ENCODE measurements at regions not wholly inside any gene's neighbourhood (a gene's known extent, or its start where the extent isn't known, plus 50 kb on each side); places are given as distances from the start of the nearest gene placed in this dataset.

GRCh38 chr13:70357031-70357430, 248.8 kb upstream of the KLHL1 start:
- Histone ChIP-seq H3K36me3 (ENCODE audit: control insufficient read depth, insufficient read depth, low read length) (no peaks in the 10 kb centered on the region), H3K27ac (ENCODE audit: low read depth, low read length) (no peak overlapping the region), H3K27me3 (ENCODE audit: control insufficient read depth, insufficient read depth, low read length) (no peaks in the 10 kb centered on the region), H3K4me1 (ENCODE audit: control insufficient read depth, insufficient read depth, low read length) (no peaks in the 10 kb centered on the region), H3K4me3 (ENCODE audit: low read length) (no peak overlapping the region), H3K9ac (ENCODE audit: low read length) (no peak overlapping the region)

- Histone ChIP-seq H3K27ac (ENCODE audit: low read depth, low read length) (no peak overlapping the region), H3K4me1 (ENCODE audit: control insufficient read depth, insufficient read depth, low read length) (no peaks in the 10 kb centered on the region), H3K4me3 (ENCODE audit: low read length) (no peak overlapping the region), H3K36me3 (ENCODE audit: control insufficient read depth, insufficient read depth, low read length) (no peaks in the 10 kb centered on the region), H3K27me3 (ENCODE audit: control insufficient read depth, insufficient read depth, low read length) (no peaks in the 10 kb centered on the region), H3K9ac (ENCODE audit: low read length) (no peak overlapping the region)
Measured at GRCh38 chr13:70353096-70353495, 244.8 kb upstream of the KLHL1 start.

- Histone ChIP-seq H3K27ac (ENCODE audit: low read depth, low read length) (no peak overlapping the region), H3K4me3 (ENCODE audit: low read length) (no peak overlapping the region), H3K4me1 (ENCODE audit: control insufficient read depth, insufficient read depth, low read length) (no peaks in the 10 kb centered on the region), H3K27me3 (ENCODE audit: control insufficient read depth, insufficient read depth, low read length) (no peaks in the 10 kb centered on the region), H3K36me3 (ENCODE audit: control insufficient read depth, insufficient read depth, low read length) (no peaks in the 10 kb centered on the region), H3K9ac (ENCODE audit: low read length) (no peak overlapping the region)
Measured at GRCh38 chr13:70347947-70348620, 239.8 kb upstream of the KLHL1 start.

GRCh38 chr13:70339738-70340137, 231.5 kb upstream of the KLHL1 start:
- Histone ChIP-seq H3K27ac (ENCODE audit: low read depth, low read length) (no peak overlapping the region), H3K9ac (ENCODE audit: low read length) (no peak overlapping the region), H3K4me1 (ENCODE audit: control insufficient read depth, insufficient read depth, low read length) (no peaks in the 10 kb centered on the region), H3K27me3 (ENCODE audit: control insufficient read depth, insufficient read depth, low read length) (no peaks in the 10 kb centered on the region), H3K4me3 (ENCODE audit: low read length) (no peak overlapping the region), H3K36me3 (ENCODE audit: control insufficient read depth, insufficient read depth, low read length) (no peaks in the 10 kb centered on the region)

- H3K27ac ChIP-seq (ENCODE audit: low read depth, low read length): no peak overlapping the region
- no peaks in the 10 kb centered on the region for H3K27me3 ChIP-seq (ENCODE audit: control insufficient read depth, insufficient read depth, low read length)
- no peaks in the 10 kb centered on the region for H3K36me3 ChIP-seq (ENCODE audit: control insufficient read depth, insufficient read depth, low read length)
- H3K4me3 ChIP-seq (ENCODE audit: low read length): no peak overlapping the region
- H3K4me1 ChIP-seq (ENCODE audit: control insufficient read depth, insufficient read depth, low read length): no peaks in the 10 kb centered on the region
- no peak overlapping the region for H3K9ac ChIP-seq (ENCODE audit: low read length)
Measured at GRCh38 chr13:70338609-70339008, 230.4 kb upstream of the KLHL1 start.

- H3K27ac ChIP-seq (ENCODE audit: low read depth, low read length): no peak overlapping the region
- no peak overlapping the region for H3K4me3 ChIP-seq (ENCODE audit: low read length)
- H3K9ac ChIP-seq (ENCODE audit: low read length): no peak overlapping the region
- H3K36me3 ChIP-seq (ENCODE audit: control insufficient read depth, insufficient read depth, low read length): no peaks in the 10 kb centered on the region
- H3K4me1 ChIP-seq (ENCODE audit: control insufficient read depth, insufficient read depth, low read length): no peaks in the 10 kb centered on the region
- H3K27me3 ChIP-seq (ENCODE audit: control insufficient read depth, insufficient read depth, low read length): no peaks in the 10 kb centered on the region
Measured at GRCh38 chr13:70336866-70337265, 228.6 kb upstream of the KLHL1 start.

- no peak overlapping the region for H3K27ac ChIP-seq (ENCODE audit: low read depth, low read length)
- no peak overlapping the region for H3K9ac ChIP-seq (ENCODE audit: low read length)
- H3K4me1 ChIP-seq (ENCODE audit: control insufficient read depth, insufficient read depth, low read length): no peaks in the 10 kb centered on the region
- H3K36me3 ChIP-seq (ENCODE audit: control insufficient read depth, insufficient read depth, low read length): no peaks in the 10 kb centered on the region
- no peaks in the 10 kb centered on the region for H3K27me3 ChIP-seq (ENCODE audit: control insufficient read depth, insufficient read depth, low read length)
- H3K4me3 ChIP-seq (ENCODE audit: low read length): no peak overlapping the region
Measured at GRCh38 chr13:70333752-70334151, 225.5 kb upstream of the KLHL1 start.

GRCh38 chr13:70330697-70331361, 222.6 kb upstream of the KLHL1 start:
- Histone ChIP-seq H3K4me1 (ENCODE audit: control insufficient read depth, insufficient read depth, low read length) (no peaks in the 10 kb centered on the region), H3K4me3 (ENCODE audit: low read length) (no peak overlapping the region), H3K36me3 (ENCODE audit: control insufficient read depth, insufficient read depth, low read length) (no peaks in the 10 kb centered on the region), H3K9ac (ENCODE audit: low read length) (no peak overlapping the region), H3K27ac (ENCODE audit: low read depth, low read length) (no peak overlapping the region), H3K27me3 (ENCODE audit: control insufficient read depth, insufficient read depth, low read length) (no peaks in the 10 kb centered on the region)

- Histone ChIP-seq H3K9ac (ENCODE audit: low read length) (no peak overlapping the region), H3K27me3 (ENCODE audit: control insufficient read depth, insufficient read depth, low read length) (no peaks in the 10 kb centered on the region), H3K4me3 (ENCODE audit: low read length) (no peak overlapping the region), H3K4me1 (ENCODE audit: control insufficient read depth, insufficient read depth, low read length) (no peaks in the 10 kb centered on the region), H3K36me3 (ENCODE audit: control insufficient read depth, insufficient read depth, low read length) (no peaks in the 10 kb centered on the region), H3K27ac (ENCODE audit: low read depth, low read length) (no peak overlapping the region)
Measured at GRCh38 chr13:70324519-70324918, 216.3 kb upstream of the KLHL1 start.

GRCh38 chr13:70311191-70311590, 202.9 kb upstream of the KLHL1 start:
- Histone ChIP-seq H3K9ac (ENCODE audit: low read length) (no peak overlapping the region), H3K27ac (ENCODE audit: low read depth, low read length) (no peak overlapping the region), H3K4me1 (ENCODE audit: control insufficient read depth, insufficient read depth, low read length) (no peaks in the 10 kb centered on the region), H3K4me3 (ENCODE audit: low read length) (no peak overlapping the region), H3K36me3 (ENCODE audit: control insufficient read depth, insufficient read depth, low read length) (no peaks in the 10 kb centered on the region), H3K27me3 (ENCODE audit: control insufficient read depth, insufficient read depth, low read length) (no peaks in the 10 kb centered on the region)

GRCh38 chr13:70310396-70311119, 202.3 kb upstream of the KLHL1 start:
- no peaks in the 10 kb centered on the region for H3K27me3 ChIP-seq (ENCODE audit: control insufficient read depth, insufficient read depth, low read length)
- H3K36me3 ChIP-seq (ENCODE audit: control insufficient read depth, insufficient read depth, low read length): no peaks in the 10 kb centered on the region
- no peak overlapping the region for H3K9ac ChIP-seq (ENCODE audit: low read length)
- H3K4me3 ChIP-seq (ENCODE audit: low read length): no peak overlapping the region
- H3K4me1 ChIP-seq (ENCODE audit: control insufficient read depth, insufficient read depth, low read length): no peaks in the 10 kb centered on the region
- H3K27ac ChIP-seq (ENCODE audit: low read depth, low read length): no peak overlapping the region

- no peaks in the 10 kb centered on the region for H3K36me3 ChIP-seq (ENCODE audit: control insufficient read depth, insufficient read depth, low read length)
- no peak overlapping the region for H3K9ac ChIP-seq (ENCODE audit: low read length)
- H3K4me3 ChIP-seq (ENCODE audit: low read length): no peak overlapping the region
- H3K27ac ChIP-seq (ENCODE audit: low read depth, low read length): no peak overlapping the region
- H3K27me3 ChIP-seq (ENCODE audit: control insufficient read depth, insufficient read depth, low read length): no peaks in the 10 kb centered on the region
- no peaks in the 10 kb centered on the region for H3K4me1 ChIP-seq (ENCODE audit: control insufficient read depth, insufficient read depth, low read length)
Measured at GRCh38 chr13:70297189-70297616, 189.0 kb upstream of the KLHL1 start.
